BJ (cell line): ENCODE measurements at regions not wholly inside any gene's neighbourhood (a gene's known extent, or its start where the extent isn't known, plus 50 kb on each side); places are given as distances from the start of the nearest gene placed in this dataset.

Experiments used
- CTCF ChIA-PET: fragments of 350-600 bp; formaldehyde crosslinking; extraction: SDS; loops from one replicate; lab custom pipeline; 2021; ENCODE audit warnings: antibody characterized with exemption, inconsistent platforms; lab: Yijun Ruan, JAX
- POLR2A ChIA-PET: fragments of 300-600 bp; sonication (Branson Sonifier 250); formaldehyde crosslinking; extraction: SDS; loops from one replicate; lab custom pipeline; 2021; ENCODE audit warnings: antibody characterized with exemption; lab: Charles Lee
- DNase-seq: peaks from one replicate; pipeline ENCODE4 v3.0.0-alpha.2; 2011; ENCODE audit warnings: low read depth
- H3K27me3 ChIP-seq: 2 replicates; pipeline ENCODE4 v1.6.0; 2011; ENCODE audit warnings: low read length; ENCODE audit not compliant: control insufficient read depth, insufficient read depth
- H3K36me3 ChIP-seq: 2 replicates; pipeline ENCODE4 v1.5.1; 2011; ENCODE audit warnings: low read length; ENCODE audit not compliant: control insufficient read depth, insufficient read depth
- H3K4me3 ChIP-seq: 2 replicates; pipeline ENCODE4 v1.5.1; 2011; ENCODE audit warnings: low read depth, mild to moderate bottlenecking, control low read depth, low read length
- CTCF ChIP-seq: IDR thresholded peaks from 2 replicates; pipeline ENCODE4 v1.5.1; 2011; ENCODE audit warnings: low read depth, mild to moderate bottlenecking, control low read depth, inconsistent platforms, low read length, moderate library complexity; ENCODE audit not compliant: insufficient read depth

- ChIA-PET CTCF (no interaction called here), POLR2A (no interaction called here)
- Histone ChIP-seq H3K4me3 (no peak overlapping the region), H3K36me3 (no peaks in the 10 kb centered on the region), H3K27me3 (no peaks in the 10 kb centered on the region)
- no peak for TF ChIP-seq CTCF
- DNase-seq, result no peak
Observed at GRCh38 chr5:175118700-175119309, 325.2 kb downstream of the DRD1 start.

- Histone ChIP-seq H3K36me3 (no peaks in the 10 kb centered on the region), H3K27me3 (no peaks in the 10 kb centered on the region), H3K4me3 (no peak overlapping the region)
- no peak for DNase-seq
- no peak for TF ChIP-seq CTCF
- ChIA-PET CTCF (no interaction called here), POLR2A (no interaction called here)
Observed at GRCh38 chr5:175116466-175117048, 327.4 kb downstream of the DRD1 start.

- POLR2A ChIA-PET, result no interaction called here
- no peak overlapping the region for H3K4me3 ChIP-seq
- no peak for DNase-seq
- no peak for TF ChIP-seq CTCF
- CTCF ChIA-PET, result no interaction called here
- H3K27me3 ChIP-seq, result no peaks in the 10 kb centered on the region
- H3K36me3 ChIP-seq, result no peaks in the 10 kb centered on the region
Observed at GRCh38 chr5:175115831-175116230, 328.2 kb downstream of the DRD1 start.

DNA sequence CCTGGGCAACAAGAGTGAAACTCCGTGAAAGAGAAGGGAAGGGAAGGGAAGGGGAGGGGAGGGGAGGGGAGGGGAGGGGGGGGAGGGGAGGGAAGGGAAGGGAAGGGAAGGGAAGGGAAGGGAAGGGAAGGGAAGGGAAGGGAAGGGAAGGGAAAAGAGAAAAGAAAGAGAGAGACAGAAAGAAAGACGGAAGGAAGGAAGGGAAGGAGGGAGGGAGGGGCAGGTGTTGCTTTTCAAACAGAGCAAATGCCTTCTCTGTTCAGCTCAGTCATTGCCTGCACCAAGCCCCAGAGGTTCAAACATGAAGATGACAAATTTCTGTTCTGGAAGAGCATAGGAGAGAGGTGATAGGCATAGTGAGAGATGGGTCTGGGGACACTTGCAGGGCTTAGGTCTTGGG, 330.0 kb downstream of the DRD1 start:
- ChIA-PET CTCF (no interaction called here), POLR2A (no interaction called here)
- Histone ChIP-seq H3K36me3 (no peaks in the 10 kb centered on the region), H3K4me3 (no peak overlapping the region), H3K27me3 (no peaks in the 10 kb centered on the region)
- no peak for DNase-seq
- no peak for TF ChIP-seq CTCF

GRCh38 chr5:175109058-175109755, 334.8 kb downstream of the DRD1 start:
- POLR2A ChIA-PET, result no interaction called here
- CTCF ChIA-PET, result interaction anchor here (0.6 kb wide), 1 partner anchor 57 kb away, joined by 3 read pairs; no protein-coding TSS in a partner anchor
- DNase-seq, result no peak
- no peak for TF ChIP-seq CTCF
- H3K36me3 ChIP-seq, result no peaks in the 10 kb centered on the region
- H3K4me3 ChIP-seq, result no peak overlapping the region
- no peaks in the 10 kb centered on the region for H3K27me3 ChIP-seq
